NAMALWA (cell line): ENCODE measurements at regions not wholly inside any gene's neighbourhood (a gene's known extent, or its start where the extent isn't known, plus 50 kb on each side); places are given as distances from the start of the nearest gene placed in this dataset.

Source experiments
- DNase-seq: peaks from one replicate; pipeline ENCODE4 v3.0.0-alpha.2; 2015; ENCODE audit warnings: low spot score

GRCh38 chr7:85573346-85573745 lies 386.5 kb upstream of the SEMA3D start:
- DNase-seq, result no peak

GRCh38 chr7:85570898-85571297 lies 384.0 kb upstream of the SEMA3D start:
- DNase-seq, result no peak

- DNase-seq, result peak; percentile 42
Observed at GRCh38 chr7:85567983-85568382, 381.1 kb upstream of the SEMA3D start.

- DNase-seq, result no peak
Observed at GRCh38 chr7:85566095-85566794, 379.4 kb upstream of the SEMA3D start.

GRCh38 chr7:85565276-85565675 lies 378.4 kb upstream of the SEMA3D start:
- no peak for DNase-seq

GRCh38 chr7:85564861-85565260 lies 378.0 kb upstream of the SEMA3D start:
- DNase-seq, result no peak

GRCh38 chr7:85561706-85562105 lies 374.9 kb upstream of the SEMA3D start:
- DNase-seq, result no peak

GRCh38 chr7:85554236-85555178 lies 367.7 kb upstream of the SEMA3D start:
- peak; percentile 78 for DNase-seq

- no peak for DNase-seq
Observed at GRCh38 chr7:85535974-85536729, 349.3 kb upstream of the SEMA3D start.

GRCh38 chr7:85529831-85530230 lies 343.0 kb upstream of the SEMA3D start:
- no peak for DNase-seq

GRCh38 chr7:85529201-85529600 lies 342.3 kb upstream of the SEMA3D start:
- DNase-seq, result no peak

GRCh38 chr7:85528581-85528980 lies 341.7 kb upstream of the SEMA3D start:
- no peak for DNase-seq

GRCh38 chr7:85525676-85526075 lies 338.8 kb upstream of the SEMA3D start:
- no peak for DNase-seq

- DNase-seq, result no peak
Observed at GRCh38 chr7:85522070-85522469, 335.2 kb upstream of the SEMA3D start.

GRCh38 chr7:85521108-85521694 lies 334.3 kb upstream of the SEMA3D start:
- no peak for DNase-seq

GRCh38 chr7:85520175-85520574 lies 333.3 kb upstream of the SEMA3D start:
- no peak for DNase-seq

GRCh38 chr7:85516675-85517074 lies 329.8 kb upstream of the SEMA3D start:
- no peak for DNase-seq

- DNase-seq, result no peak
Observed at GRCh38 chr7:85512790-85513189, 325.9 kb upstream of the SEMA3D start.

- DNase-seq, result no peak
Observed at GRCh38 chr7:85510287-85510686, 323.4 kb upstream of the SEMA3D start.

GRCh38 chr7:85509476-85509875 lies 322.6 kb upstream of the SEMA3D start:
- no peak for DNase-seq

GRCh38 chr7:85508642-85509410 lies 322.0 kb upstream of the SEMA3D start:
- no peak for DNase-seq
